HG03025 (cell line): ENCODE measurements at regions not wholly inside any gene's neighbourhood (a gene's known extent, or its start where the extent isn't known, plus 50 kb on each side); places are given as distances from the start of the nearest gene placed in this dataset.
"Not testable (repeated sequence)": the region's sequence is repeated elsewhere in the genome, so short reads cannot be mapped to it uniquely, and the experiment has no call there.

Experiments
- ATAC-seq: cut with Tn5 transposase; IDR thresholded peaks from one replicate; pipeline ENCODE4 v1.9.1; 2021; ENCODE audit warnings: mild to moderate bottlenecking, moderate library complexity; ENCODE audit not compliant: unreplicated experiment, low FRiP score

DNA sequence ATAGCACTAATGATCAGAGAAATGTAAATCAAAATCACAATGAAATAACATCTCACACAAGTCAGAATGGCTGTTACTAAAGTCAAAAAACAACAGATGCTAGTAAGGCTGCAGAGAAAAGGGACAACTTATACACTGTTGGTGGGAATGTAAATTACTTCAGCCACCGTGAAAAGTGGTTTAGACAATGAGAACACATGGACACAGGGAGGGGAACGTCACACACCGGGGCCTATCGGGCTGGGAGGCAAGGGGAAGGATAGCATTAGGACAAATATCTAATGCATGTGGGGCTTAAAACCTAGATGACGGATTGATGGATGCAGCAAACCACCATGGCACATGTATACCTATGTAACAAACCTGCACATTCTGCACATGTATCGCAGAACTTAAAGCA lies 602.0 kb downstream of the SATB2 start:
- ATAC-seq: not testable (repeated sequence)

DNA sequence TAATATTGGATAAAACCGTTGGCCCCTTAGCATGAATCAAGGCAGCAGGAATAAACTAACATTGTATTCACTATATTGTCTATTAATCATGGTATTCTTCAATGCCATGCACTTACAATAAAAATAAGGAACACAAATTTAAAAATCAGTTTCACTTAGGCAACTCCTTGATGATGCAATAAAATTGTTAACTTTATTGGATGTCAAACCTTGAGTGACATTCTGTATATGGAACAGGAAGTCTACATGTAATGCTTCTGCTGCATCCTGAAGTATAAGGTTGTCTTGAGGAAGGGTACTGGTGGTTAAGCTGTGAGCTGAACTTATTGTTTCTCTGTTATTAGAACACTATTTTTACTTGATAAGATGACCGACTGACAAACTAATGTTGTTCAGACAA lies 605.5 kb downstream of the SATB2 start:
- ATAC-seq: no peak

DNA sequence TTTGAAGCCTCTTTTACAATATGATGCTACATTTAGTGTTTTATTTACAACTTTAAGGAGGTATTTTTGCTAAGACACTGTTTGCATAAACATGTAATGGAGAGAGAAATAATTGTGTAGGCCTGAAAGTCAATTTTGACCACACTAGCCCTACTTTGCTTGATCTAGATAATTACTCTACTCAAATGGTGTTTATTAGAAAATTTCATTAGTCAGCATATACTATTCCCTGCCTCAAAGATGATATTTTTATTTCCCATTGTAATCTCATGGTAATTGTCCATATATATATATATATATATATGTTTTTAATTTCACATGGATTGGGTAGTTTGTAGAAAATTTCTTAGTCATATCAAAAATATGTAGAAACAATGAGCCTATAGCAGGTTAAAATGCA lies 632.2 kb downstream of the SATB2 start:
- no peak for ATAC-seq

DNA sequence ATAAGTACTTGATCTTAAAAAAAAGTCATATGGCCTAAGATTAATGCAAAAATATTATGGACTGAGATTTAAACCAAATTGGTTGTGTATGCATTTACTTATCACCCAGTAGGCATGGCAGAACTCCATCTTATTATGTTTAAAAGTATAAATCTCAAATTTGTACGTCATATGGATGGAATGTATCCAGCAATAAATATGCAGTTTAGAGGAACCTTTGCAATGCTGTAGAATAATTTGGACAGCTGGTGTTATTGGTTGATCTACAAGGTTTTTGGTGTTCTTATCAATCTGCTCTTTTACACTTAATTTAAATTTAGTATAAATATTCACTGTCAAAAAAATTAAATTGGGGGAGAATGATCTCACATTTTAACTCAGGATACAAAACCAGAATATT lies 640.2 kb downstream of the SATB2 start:
- no peak for ATAC-seq

DNA sequence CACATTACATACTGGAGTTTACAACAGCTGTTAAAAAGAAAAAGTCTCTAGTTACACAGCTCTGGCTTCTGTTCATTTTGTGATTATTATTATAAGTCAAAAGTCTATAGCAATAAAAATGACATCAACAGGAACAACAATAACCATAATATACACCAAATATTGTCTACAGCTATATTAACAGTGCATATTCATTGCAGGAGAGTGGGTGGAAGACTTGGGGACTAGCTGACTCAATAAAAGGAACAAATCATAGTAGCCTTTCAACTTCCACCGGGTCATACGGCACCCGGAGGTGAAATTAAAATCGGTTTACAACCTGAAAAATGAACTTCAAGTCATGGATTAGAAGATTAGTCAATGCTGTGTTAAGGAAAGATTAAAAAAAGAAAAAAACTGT lies 642.1 kb downstream of the SATB2 start:
- no peak for ATAC-seq

DNA sequence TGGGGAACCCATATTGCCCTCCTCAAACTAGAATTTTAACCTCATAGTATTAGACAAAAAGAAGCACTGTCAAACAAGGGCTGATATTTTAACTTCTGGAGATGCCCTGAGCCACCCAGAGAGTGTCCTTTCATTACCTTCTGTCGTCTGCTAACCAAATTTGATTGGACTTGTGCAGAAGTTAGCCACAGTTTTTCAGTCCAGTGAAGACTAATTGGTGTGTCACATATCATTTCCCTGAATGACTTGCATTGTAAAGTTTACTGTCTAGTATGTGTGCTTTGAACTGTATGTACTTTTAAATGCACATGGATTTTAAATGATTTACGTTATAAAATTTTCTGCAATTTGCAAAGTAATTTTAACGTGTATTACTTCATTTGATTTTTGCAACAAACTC lies 646.5 kb downstream of the SATB2 start:
- ATAC-seq: no peak

DNA sequence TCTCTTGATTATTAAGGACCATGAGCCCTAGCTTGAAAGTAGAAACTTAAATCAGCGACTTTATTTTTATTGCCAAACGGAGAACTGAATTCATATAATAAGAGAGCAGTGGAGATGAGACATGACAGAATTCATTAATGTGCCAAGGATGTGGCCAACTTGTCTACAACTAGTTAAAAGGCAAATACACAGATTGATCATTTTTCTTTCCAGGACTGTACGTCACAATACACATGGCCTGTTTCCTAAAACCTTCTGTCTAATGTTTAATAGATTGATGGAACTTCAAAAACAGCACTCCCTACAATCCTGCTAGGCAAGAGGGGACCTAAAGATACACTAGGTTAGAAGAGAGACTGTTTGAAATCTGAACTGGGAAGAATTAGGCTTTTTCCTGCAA lies 647.8 kb downstream of the SATB2 start:
- no peak for ATAC-seq

DNA sequence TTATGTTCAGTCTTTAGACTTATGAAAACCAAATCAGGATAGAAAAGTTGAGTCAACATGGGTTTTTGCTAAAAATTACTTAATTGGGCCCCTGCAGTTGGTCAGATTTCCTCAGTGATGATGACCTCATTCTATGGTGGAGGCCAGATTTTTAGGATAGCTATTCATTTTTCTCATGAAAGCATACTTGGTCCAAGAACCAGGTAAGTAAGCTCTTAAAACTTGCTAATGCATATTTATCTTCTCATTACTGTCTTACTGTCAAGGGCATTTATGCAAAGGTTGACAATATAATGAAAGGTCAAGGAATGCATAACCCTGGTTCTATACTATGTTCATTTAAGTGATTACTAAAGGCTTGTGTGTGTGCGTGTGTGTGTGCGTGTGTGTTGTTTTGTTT lies 650.6 kb downstream of the SATB2 start:
- ATAC-seq: no peak

DNA sequence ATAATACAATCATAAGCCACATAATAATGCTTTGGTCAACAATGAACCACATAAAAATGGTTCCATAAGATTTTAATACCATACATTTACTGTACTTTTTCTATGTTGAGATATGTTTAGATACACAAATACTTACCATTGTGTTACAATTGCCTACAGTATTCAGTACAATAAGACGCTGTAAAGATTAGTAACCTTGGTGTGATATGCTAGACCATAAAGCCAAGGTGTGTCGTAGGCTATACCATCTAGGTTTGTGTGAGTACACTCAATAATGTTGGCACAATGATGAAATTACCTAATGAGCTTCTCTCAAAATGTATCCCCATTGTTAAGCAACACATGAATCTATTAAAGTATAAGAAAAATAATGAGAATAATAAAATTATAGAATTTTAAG lies 662.3 kb downstream of the SATB2 start:
- no peak for ATAC-seq

DNA sequence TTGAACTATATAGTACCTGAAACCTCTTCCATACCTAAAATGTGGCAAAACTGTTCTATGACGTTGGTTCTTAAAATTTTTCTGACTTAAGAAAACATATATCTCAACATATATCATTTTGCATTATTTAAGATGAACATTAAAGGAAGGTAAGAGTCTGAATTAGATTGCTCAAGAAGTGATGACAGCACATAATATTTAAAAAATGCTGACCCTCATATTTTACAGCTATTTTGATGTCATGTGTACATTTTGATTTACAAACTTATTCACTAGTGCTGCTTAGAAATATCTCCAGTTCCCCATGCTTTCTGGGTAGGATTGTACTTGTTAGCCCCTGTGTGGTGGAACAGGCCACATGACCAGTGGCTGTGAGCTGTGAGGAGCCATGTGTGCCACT lies 666.1 kb downstream of the SATB2 start:
- ATAC-seq: no peak

DNA sequence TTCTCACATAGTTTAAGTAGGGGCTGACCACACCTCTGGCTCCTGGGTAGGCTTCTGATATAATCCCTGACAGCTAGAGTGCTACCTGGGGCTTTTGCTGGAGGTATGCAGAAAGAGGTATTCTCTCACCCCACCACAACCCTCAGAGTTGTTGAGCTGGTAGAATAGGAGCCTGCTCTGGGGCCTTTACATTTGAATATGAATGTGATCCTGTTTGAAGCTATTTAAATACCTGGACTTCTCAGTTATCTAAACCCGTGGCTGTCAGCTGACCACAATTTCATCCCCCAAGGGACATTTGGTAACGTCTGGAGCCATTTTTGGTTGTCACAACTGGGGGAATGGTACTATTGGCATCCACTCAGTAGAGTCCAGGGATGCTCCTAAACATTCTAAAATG lies 669.1 kb downstream of the SATB2 start:
- ATAC-seq: no peak

DNA sequence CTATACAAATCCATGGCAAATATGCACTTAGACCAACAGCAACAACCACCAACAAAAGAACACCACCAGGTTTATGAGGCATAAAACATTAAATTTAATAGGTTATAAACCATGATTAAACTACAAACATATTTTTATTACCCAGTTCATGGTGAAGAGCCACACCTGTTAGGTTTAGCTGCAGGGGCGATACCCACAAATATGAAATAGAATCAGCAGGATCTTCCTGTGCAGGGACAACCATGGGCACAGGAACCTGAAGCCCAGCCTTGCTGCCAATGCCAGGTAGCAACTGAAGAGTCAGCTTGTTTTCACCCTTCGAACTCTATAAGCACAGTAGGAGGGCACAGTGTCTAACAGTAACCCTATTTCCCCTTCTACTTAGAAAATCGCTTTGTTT lies 675.0 kb downstream of the SATB2 start:
- no peak for ATAC-seq

DNA sequence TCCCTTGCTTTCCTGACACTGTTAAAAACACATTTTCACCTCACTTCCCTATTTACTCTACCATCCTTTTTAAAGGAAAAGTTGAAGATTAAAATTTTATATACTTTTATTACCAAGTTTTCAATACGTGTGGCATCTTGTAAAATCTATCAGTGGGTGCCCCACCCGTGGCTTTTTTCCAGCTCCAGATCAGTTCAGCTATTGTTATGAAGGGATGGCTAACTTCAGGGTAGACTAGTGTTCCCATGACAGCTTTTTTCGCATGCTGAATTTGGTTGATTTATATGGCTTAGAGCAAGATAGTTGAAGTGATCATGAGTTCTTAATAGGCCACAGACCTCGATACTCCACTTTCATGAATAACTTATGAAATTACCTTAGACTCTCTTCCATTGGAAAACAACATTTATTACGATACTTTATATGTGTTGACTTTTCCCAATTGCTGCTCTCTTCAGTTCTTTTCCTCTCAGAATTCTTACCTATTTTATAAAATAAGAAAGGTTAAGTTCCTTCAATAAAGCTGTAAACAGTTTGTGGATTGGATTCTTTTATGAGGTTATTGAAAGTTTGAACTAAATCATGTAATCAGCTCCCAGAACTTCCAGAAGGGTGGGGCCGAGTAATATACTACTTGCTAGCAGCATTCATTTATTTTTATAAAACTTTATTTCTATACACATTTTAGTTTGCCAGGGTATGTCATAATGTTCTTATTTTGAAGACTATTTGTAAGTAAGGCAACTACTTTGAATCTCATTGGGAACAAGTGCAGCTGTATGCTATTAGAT lies 680.9 kb downstream of the SATB2 start:
- ATAC-seq: no peak

DNA sequence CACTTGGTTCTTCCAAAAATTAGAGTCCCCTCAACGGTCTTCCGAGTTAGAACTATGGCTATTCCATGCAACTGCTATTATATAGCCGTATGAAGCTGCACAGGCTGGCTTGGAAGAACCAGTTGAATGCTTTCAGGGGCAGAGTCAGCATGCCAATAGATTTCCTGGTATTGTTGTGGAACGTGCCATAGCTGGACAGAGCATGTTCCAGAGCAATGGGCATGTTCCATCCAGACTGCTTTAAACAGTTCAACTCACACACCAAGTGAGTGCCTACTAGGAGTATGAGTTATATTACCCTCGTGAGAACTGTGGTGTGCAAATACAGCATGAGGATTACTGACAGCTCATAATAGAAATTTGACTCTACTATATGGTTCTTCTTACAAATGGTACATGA lies 682.0 kb downstream of the SATB2 start:
- ATAC-seq: no peak

DNA sequence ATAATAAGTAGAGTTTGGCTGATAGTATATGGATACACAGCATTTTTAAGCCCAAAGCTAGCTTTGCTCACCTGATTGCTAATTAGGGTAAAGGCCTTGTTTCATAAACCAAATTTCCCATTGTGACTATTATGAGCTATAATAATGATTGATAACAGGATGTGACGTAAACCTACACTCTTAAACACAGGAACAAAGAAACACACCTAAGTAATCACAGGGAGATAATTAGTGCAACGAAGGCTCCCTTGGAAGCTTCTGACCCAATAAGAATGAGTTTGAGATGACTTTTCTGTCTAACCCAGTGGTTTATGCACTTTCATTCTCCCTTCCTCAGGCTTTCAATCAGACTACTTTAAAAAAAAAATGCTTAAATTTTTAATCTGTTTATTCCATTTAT lies 683.2 kb downstream of the SATB2 start:
- ATAC-seq: no peak

DNA sequence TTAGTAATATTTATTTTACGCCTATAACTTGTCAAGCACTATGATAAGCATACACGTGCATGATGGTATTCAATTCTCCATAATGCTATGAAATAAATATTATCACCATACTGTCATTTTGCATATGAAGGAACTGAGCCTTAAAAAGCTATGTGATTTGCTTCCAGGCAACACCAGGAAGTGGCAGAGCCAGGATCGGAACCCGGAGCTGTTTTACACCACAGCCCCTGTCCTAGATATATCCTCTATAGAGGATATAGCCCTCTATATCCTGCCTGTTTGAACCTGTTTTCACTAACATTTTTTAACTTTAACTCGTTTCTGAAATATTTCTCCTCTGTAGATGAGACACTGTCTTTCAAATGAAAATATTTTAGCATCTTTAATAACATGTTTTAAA lies 690.0 kb downstream of the SATB2 start:
- ATAC-seq: no peak

DNA sequence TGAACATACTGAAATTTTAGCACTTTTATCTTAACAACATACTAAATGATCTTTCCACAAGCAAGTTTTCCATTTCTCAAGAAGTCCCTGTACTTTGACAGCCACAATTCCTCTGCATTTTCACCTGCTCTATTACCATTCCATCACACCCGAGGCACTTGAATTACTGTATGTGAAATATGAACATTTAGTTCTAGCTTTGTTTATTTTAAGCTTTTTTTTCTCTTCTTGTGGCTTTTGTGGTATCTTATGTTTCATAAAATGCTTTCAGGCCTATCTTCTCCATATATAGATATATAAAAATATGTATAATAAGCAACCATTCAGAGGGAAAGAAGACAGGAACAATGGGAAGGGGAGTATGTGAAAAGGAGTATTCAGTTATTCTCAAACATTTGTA lies 693.9 kb downstream of the SATB2 start:
- no peak for ATAC-seq

DNA sequence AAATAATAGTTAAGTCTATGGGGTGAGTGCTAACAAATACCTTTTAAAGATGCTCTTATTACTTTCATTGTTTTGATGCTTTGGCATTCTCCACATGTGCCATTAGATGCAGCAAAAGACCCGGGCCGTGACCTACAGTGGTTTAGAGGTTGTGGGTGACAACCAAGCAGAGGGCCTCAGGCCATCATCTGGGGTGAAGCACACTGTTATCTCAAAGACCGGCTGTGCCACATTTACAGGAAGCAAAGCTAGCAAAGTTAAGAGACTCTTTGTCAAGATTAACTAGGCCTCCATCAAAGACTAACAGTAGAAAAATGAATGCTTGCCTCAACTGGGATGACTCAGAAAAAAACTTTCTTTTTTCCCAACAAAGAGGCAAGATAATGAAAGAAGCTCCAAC lies 695.3 kb downstream of the SATB2 start:
- no peak for ATAC-seq

DNA sequence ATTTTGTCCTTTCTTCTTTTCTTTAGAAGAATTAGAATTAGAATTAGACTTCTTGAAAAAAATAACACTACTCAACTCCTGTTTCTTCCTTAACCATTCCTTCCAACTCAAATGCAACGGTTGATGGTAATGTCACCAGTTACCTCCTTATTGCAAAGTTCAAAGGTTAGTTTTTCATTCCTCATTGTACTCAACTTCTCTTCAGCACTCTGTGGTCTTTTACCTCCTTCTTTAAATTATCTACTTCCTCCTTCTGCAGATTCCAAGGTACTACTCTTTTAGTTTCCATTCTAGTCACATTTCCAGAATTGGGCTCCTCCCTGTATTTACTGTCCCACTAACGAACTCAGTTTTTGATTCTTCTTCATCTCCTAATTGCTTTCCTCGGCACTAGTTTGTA lies 700.7 kb downstream of the SATB2 start:
- ATAC-seq: no peak

DNA sequence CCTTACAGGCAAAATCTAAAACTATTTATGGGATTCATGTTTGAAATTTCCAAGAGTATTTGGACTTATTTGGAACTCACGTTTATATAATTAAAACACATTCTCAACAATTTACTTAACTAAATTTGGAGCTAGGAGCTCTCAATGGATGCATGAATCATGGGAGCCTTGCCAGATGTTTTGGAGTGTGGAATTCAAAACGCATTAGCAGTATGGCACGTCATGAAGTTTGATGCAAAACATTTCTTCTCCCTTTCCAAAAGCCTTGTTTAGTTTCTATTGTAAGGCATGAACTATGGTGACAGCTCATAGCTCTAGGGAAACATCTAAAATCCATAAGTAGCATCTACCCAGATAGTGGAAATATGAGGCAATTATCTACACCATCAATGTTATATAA lies 701.6 kb downstream of the SATB2 start:
- ATAC-seq: no peak

DNA sequence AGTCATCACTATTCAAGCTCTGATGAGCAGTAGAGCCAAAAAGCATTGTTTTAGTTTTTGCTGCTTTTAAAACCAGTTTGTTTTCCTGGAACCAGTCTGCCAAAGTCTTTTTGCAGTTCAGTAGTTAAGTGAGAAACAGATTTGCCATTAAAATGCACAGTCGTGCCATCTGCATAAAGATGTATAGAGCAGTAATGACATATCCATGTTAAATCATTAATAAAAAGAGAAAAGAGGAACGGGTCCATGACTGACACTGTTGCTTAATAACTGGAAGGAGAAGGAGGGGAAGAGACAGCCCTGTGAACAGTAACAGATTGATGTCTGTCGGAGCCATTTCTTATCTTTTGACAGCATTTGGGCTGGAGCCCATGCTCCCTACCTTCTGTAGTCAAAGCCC lies 704.6 kb downstream of the SATB2 start:
- no peak for ATAC-seq

DNA sequence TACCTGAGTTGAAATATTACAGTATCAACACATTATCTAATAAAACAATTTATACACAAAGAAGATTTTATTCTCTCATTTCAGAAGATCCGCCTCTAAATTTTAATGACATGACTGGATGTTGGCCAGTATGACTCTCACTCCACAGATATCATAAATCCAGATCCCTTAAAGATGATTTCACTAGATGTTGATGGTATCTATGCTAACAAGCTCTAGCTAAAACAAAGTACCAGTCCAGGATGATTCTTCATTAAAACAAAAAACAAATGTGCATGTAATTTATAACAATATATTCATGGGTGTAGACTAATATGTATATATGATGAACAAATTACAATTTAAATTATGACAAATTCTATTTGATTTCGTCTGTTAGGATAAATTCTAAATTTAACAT lies 708.4 kb downstream of the SATB2 start:
- no peak for ATAC-seq

DNA sequence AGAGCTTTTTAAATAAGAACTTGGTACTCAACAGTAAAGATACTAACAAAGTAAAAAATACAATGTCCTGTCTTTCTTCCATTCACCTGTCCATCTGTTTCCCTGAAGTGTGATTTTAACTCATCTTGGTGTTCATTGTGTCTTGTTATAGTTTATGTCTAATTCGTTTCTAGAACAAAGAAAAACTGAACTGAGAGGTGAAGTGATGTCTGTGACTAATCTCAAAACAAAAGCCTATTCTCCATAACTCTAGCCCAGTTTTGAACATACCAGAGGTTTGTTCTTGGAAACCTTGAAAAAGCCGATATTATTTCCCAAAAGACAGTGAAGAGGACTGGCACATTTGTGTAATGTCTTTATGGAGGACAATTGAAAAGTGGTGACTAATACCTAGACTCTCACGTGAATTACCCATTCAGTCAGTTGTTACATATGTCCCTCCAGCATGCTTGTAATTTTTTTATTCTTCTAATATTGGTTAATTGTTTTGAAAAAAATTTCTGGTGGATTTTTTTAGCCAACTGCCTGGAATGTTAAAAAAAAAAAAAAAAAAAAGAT lies 725.8 kb downstream of the SATB2 start:
- no peak for ATAC-seq
